CD4-positive, alpha-beta T cell treated with Interleukin-6 at 100 ng/mL for 8 hours (primary cell): ENCODE measurements at regions not wholly inside any gene's neighbourhood (a gene's known extent, or its start where the extent isn't known, plus 50 kb on each side); places are given as distances from the start of the nearest gene placed in this dataset.

Experiments used
- DNase-seq: peaks from one replicate; pipeline ENCODE4 v3.0.0-alpha.2; 2020; ENCODE audit warnings: mixed read lengths, low spot score

DNA sequence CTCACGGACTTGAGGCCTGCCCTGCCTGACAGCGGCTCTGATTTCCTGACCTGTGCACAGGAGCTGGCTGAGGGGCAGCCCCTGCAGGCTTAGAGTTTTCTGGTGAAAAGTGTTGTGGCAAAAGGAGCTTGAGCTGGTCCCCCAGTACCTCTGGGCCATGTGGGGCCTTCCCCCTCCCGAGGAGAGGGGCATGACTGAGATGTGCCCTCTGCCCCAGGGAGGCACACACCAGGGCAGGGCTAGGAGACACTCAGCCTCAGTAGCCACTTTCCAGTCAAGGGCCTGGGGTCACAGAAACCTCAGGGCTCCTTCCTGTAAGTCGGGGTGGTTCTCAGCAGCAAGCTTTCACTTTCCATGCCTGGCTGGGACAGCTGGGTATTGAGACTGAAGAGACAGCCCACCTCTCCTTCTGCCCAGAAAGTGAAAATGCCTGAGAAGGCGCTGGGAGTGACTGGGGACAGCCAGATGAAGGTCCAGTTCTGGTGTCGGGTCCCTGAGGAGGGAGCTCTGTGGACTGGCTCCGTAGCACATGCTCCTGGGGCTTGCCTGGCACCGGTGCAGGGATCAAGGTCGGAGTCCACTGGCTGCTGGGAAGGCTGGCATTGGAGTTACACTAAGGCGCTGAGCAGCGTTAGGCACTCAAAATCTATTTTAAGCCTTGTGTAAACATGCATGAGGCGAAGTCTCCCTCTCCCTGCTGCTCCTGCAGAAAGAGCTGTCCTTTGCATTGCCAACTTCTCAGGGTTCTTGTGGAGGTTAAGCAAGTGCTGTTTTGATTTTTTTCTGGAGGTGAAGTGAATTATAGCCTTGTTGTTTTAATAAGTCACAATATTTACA, 394.9 kb downstream of the GADD45G start:
- peak; percentile 31 for DNase-seq

DNA sequence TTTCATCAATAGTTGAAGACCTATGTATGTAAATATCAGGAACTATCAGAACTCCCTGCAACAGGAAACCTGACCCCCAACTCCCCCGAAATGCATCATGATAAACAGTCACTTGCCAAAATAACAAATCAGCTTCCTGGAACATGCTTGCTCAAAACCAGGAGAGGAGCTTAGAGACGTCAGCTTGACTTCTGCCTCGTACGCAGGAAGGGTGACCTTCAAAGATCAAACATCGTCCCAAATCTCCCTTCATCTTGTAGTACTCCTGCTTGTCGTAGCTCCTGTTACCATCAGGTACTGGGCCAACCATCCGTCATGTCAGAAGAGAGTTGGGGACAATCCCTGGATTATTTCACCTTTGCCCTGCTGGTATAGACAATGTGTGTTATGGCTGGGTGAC, 396.1 kb downstream of the GADD45G start:
- no peak for DNase-seq

DNA sequence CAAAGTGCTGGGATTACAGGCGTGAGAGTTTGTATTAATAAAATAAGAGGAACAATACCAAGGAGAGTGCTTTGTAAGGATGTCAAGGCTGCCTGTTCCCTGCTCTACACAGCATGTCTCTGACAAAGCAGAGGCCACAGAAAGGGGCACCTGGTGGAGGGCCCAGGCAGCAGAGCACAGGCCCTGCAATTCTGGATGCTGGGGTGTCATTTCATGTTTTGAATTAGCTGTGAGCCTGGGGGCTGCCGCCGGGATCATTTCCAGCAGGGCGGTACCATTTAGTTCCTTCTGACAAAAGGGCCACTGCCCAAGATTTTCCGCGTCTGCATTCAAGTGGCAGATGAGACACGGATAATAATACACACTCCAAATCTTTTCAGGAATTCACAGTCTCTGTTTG, 396.9 kb downstream of the GADD45G start:
- no peak for DNase-seq

DNA sequence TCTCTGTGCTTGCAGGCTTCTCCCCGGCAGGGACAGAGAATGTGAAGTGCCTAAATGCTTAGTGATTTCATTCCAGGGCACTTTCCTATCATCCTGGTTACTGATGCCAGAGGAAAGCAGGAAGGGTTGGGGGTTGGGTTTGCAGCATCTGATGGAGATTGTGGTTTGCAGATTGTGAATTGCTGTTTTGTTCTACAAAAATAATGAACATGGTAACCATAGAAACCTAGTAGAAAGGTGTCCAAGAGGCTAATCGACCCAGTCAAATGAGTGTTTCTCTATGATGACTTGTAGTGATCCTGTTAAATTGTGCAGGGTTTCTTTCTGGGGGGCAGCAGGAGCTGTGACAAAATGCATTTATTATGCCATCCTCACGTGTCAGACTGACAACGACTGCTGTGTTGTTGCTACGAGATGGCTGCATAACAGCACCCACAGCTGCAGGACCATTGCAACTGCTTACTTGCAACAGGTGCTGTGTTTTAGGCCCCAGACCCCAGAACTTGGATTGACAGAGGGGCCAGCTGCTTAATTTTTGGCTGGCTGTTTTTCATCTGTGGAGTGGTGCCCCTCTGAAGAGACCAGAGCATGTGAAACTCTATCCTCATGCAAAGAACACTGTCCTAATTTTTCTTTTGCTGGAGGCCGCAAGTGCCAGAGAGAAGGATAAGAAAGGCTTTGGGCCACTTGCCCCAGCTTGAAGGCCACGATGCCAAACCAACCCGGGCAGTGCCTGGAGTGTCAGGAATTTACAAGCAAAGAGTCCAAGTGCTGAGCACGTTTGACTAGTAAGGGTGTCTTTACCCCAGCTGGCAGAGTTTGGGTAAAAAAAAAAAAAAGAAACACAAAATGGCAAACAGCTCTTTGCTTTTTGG, 397.8 kb downstream of the GADD45G start:
- no peak for DNase-seq

DNA sequence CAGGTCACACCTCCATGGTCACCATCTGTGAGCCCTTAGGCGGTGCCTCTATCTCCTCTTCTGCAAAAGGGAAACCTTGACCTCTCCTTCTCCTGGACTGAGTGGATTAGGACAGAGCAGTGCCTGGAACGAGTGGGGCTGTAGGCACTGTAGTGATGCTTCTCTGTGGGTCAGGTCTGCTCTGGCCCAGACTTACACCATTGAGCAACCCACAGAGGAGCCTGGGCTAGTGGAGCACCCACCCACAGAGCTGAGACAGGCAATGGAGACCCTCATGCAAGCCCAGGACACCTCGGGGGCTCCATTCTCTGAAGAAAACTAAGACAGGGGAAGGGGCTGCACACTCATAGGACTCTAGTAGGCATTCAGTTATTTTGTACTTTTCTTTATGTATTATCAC, 400.6 kb downstream of the GADD45G start:
- no peak for DNase-seq

DNA sequence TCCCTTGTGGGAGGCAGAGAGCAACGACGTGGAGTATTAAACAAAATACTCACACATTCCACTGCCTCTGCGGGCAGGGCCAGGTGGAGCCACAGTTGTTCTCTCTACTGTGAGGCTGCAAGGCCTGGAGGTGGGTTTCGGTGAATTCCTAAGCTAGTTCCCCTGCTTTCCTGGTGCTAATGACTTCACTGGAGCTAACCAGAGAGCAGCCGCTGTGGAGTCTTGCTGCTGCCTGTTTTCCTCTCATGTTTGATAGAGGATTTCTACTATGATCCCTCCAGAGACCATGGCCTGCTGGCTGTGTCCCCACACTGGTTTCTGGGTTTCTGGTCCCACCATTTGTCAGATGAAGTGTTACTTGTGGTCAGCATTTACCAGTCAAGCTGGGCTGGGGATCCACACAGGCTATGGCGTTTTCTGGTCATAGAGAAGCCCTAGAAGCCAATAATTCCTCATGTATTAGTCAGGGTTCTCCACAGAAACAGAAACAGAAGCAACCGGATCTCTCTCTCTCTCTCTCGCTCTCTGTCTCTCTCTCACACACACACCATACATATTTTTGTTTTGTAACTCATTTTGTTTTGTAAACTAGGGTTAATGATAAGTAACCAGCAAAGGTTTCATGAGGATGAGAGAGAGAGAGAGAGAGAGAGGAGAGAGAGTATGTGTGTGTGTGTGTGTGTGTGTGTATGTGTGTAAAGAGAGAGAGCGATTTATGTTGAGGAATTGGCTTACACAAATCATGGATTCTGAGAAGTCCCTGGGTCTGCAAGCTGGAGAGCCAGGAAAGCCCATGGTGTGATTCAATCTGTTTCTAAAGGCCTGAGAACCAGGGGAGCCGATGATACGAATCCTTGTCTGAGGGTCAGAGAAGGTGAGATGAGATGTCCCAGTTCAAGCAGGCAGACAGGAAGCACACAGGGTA, 403.0 kb downstream of the GADD45G start:
- no peak for DNase-seq

DNA sequence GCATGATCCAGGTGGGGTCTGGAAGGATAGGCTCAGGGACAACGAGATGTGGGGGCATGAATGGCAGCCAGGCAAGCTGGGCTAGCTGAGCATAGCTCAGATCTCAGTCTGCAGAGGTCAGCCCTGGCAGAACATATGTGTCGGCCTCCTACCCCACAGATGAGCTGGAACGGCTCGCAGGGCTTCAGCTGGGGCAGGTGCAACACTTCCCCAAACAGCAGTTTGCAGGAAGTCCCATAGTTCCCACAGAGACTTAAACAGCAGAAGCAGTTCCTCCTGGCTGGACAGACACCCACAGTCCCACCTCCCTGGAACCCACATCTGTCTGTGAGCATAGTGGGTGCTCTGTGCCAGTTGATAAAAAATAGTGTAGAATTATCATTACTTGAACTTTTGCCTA, 404.6 kb downstream of the GADD45G start:
- DNase-seq, result no peak

DNA sequence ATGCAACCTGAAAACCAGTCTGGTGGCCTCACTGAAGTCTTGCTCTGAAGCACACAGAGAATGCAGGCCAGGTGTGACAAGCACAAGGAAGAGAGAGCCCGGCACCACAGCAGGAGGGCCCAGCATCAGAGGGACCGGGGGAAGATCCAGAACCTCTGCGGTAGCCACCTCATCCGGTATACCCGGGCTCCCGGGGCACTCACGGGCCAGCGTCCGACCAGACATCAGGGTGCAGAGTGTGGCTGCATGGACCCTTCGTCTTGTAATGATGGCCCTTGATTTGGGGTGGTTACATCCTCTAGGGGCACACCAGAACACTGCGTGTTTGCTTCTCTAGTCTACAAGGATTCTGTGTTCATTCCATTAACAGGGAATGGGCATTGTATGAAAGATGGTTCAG, 406.0 kb downstream of the GADD45G start:
- no peak for DNase-seq

DNA sequence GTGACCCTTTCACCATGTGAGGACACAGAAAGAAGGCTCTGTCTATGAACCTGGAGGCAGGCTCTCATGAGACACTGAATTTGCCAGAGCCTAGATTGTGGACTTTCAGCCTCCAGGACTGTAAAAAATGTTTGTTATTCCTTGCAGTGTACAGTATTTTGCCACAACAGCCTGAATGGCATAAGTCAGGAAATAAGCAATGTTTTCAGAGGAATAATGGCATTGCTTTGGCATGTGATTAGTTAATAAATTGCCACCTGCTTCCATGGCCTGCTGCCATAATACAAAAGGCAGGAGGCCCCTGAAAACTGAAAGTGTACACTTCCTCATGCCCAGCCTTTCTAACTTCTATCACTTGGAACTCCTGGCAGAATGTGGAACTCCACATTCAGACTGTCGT, 408.1 kb downstream of the GADD45G start:
- no peak for DNase-seq

DNA sequence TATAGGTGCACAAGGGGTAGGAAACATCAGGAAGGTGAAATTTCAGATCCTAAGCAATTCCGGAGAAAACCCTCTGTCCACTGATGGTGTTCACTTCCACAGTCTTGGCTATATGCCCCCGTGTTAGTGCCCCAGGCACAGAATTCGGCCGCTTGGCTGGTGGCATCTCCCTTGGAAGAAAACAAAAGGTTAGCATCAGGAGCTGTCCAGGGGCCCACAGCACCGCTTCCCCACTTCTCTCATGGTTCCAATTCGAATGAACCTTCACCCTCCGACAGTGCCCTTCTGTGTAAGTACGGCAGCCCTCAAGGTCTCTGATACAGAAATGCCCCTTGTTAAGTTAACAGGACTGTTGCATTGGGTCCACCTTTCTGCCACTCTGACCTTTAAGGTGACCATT, 409.0 kb downstream of the GADD45G start:
- DNase-seq, result no peak

DNA sequence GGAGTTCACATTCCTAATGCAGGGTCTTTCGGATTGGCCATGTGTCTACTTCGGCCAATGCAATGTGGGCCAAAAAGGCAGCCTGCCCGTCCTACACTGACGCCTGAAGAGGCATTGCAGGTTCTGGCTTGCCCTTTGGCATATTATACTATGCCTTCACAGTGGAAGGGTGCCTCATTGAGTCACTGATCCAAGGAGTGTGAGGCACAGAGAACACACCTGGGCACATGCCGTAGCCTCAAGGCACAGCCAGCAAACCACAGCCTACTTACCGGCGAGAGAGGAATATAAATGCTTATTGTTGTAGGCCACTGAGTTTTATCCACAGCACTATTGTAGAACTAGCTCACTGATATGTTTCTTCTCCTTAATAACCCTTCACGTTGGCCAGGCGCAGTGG, 409.6 kb downstream of the GADD45G start:
- no peak for DNase-seq

DNA sequence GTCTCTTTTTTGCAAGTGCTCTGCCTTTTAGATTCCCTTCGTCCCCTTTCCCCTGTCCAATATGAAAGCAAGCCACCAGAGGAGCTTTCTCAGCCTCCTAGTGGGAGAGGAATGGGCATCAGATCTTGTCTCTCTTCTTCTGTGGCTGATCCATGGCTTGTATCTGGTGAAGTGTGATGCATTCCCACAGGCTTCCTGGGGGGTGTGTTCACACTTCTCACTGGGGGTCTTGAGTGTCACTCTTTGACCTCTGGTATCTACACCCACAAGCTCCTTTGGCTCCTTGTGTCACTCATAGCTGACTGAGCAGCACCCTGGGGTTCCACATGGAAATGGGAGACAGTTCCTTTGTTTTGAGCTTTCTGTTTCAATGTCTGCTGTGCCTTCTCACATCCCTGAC, 411.5 kb downstream of the GADD45G start:
- DNase-seq, result no peak

DNA sequence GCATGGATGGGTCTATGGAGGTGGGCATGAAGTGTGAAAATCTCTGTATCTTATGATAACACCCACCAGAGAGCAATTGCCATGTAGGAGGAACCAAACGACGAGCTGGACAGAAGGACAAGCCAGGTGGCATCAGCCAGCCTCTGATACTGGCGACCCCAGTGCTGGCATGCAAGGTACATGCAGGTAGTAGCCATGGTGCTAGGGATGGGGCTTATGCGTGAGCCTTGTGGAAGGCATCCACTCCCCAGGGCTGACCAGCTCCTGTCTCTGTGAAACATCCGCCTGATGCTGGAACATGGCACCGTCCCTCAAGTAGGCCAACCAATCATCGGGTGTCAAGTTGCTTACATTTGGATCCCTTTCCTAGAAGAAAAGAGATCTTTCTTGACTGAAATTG, 412.9 kb downstream of the GADD45G start:
- no peak for DNase-seq

DNA sequence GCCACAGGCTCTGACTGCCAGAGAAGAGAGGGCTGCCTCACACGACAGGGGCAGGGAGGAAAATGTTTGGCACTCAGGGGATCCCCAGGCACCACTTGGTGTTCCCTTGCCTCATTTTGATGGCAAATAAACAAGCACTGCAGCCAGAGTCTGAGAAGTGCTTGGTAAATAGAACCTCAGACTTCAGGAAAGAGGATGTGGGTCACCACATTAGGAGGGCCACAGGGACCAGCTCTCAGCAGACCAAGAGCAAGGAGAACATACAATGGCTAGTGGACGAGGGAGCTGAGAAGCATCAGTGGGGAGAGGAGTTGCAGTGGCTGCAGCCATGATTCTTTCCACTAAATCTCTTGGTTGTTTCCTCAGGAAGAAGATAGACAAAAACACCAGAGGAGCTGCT, 413.9 kb downstream of the GADD45G start:
- DNase-seq, result no peak

DNA sequence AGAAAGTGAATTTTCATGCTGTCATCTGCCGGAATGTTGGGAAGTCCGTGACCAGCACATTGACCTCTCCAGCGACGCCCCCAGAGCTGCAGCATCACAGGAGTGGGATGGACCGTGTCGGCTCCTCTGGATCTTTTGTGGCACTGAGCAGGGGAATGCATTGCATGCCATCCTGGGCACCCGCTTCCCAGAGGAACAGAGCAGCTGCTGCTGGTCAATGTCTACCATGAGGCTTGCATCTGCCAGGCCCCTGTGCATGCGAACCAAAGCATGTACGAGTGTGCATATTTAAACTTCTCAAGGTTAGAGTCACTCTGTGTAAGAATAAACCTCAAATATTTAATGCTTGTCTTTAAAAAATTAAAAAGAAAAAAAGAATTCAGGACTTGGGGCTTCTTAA, 414.8 kb downstream of the GADD45G start:
- no peak for DNase-seq

DNA sequence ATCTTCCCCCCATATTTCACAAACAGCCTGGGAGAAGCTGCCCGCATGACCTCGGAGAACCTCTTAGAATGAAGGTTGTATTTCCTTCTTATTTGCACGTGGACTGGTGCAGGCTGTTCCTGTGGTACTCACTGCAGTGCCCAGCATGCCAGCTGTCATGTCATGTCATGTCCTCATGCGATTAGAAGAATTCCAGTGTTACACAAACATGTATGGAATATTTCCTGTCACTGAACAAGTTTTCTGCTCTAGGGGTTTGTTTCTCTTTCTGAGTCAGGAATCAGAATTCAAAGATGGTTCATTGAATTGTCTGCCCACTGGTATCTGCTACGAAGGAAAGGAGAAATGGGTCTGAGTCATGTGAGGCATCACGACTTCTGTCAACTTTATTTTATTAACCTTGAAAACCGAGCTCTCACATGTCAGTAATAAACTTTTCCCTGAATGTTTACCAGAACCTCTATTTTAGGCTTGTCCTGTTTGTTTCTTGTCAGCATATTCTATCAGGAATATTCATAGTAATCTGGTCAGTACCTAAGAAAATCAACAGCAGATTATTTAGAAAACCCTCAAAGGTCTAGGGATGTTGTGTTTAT, 415.6 kb downstream of the GADD45G start:
- no peak for DNase-seq

DNA sequence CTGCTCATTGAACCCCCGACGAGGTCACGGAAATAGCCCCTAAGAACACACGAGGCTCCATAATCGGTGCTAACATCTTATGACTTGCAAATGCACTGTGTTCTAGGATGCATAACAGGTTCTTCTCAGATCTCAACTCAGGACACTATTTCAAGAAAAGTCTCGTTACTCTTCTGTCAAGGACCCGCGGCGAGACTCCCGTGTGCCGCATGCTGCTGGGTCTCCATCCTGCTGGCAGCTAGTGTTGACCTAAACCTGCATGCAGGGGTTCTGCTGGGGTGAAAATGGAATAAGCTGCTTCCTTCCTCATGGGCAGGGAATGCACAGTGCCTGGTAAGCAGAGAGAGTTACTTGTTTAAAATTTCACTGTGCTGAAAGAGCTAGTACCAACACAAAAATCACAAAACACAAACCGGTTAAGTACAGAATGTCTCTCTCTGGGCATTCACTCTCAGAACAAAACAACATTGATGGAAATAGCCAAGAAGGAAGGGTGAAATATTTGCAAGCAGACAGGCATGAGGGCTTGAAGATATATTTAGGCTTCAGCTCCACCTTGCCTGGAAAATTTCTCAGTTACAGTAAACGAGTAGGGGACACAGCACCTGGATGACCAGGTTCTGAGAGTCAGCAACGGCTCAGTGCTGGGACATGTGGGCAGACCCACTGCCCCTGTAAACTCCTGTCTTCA, 416.5 kb downstream of the GADD45G start:
- no peak for DNase-seq

DNA sequence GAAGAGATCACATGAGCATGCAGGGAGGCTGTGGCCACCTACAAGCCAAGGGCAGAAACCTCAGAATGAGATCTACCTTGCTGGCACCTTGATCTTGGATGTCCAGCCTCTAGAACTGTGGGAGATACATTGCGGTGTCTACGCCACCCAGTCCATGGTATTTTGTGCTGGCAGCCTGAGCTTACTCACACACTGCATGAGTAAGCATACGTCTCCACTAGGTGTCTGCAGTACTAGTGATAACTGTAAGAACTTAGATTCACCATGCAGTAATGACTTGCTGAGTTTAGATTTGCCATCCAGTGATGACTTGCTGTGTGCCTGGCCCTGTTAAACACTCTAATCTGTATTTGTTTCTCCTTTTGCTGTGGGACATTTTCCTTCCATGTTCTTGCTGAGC, 417.7 kb downstream of the GADD45G start:
- DNase-seq, result no peak

DNA sequence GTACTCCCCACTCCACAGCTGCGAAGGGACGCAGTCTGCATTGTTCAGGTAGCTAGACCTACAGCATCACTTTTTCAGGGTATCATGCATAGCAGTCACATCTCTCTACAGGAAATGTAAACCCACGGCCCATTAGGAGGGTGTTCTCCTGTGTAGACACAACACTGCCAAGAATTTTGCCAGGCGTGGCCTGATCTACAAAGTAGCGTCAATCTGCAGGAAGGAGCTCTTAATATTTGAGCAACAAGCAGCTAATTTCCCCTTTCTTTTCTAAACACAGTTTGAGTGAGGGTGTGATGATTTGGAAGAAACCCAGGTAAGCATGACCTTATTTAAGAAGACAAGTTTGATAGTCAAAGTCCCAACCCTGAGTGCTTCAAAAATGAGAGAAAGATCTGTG, 419.0 kb downstream of the GADD45G start:
- no peak for DNase-seq

DNA sequence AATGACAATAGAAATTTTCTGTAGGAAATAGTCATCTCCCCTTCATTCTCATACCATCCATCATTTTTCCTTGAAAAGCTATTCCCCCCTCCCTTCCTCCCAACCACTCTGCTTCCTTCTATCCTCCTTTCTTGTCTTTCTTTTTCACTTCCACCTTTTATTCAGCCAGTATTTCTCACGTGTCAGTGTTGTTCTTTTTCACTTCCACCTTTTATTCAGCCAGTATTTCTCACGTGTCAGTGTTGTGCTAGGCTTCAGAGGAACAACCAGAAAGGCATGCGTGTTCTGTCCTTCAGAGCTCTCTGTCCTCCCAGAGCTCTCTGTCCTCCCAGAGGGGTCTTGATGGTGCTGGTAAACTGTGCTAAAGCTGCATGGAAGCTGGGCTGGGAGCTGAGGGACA, 419.6 kb downstream of the GADD45G start:
- no peak for DNase-seq

DNA sequence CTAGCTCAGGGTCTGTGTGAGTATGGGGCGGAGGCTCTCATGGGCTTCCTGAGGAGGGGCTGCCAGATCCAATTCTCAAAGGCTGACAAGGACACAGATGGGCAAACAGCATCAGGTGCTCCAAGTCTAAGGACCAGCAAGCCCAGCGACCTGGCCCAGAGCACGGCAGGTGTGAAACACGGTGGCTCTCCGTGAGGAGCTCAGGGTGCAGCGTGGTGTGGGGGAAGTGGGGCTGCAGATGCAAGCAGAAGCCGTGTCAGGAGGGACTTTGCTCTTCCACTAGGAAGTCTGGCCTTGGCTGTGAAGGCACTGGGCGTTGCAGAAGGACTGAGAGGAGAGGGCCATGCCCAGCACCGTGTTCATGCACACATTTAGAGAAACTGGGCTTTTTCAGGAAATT, 420.0 kb downstream of the GADD45G start:
- DNase-seq, result no peak
